ENCODE measurements at regions not wholly inside any gene's neighbourhood (a gene's known extent, or its start where the extent isn't known, plus 50 kb on each side); places are given as distances from the start of the nearest gene placed in this dataset.

- H3K36me3 Mint-ChIP-seq (ENCODE audit: low read depth): no peaks in the 10 kb centered on the region
- no peak overlapping the region for H3K27ac Mint-ChIP-seq
- H3K27me3 Mint-ChIP-seq (ENCODE audit: low read depth): no peaks in the 10 kb centered on the region
- DNase-seq (ENCODE audit: low spot score): no peak
- H3K4me3 Mint-ChIP-seq (ENCODE audit: low read depth): no peak overlapping the region
- no peaks in the 10 kb centered on the region for H3K4me1 Mint-ChIP-seq (ENCODE audit: low read depth)
- no peaks in the 10 kb centered on the region for H3K9me3 Mint-ChIP-seq
- intact Hi-C loops (cut with micrococcal nuclease): no loop called here
Measured at GRCh38 chr18:67621049-67621713, 104.7 kb upstream of the DSEL start.

GRCh38 chr18:67618061-67618460 lies 101.5 kb upstream of the DSEL start:
- no peaks in the 10 kb centered on the region for H3K36me3 Mint-ChIP-seq (ENCODE audit: low read depth)

GRCh38 chr18:67615876-67616275 lies 99.4 kb upstream of the DSEL start:
- H3K27ac Mint-ChIP-seq: no peak overlapping the region
- H3K27me3 Mint-ChIP-seq (ENCODE audit: low read depth): no peaks in the 10 kb centered on the region
- H3K36me3 Mint-ChIP-seq (ENCODE audit: low read depth): no peaks in the 10 kb centered on the region
- no peaks in the 10 kb centered on the region for H3K4me1 Mint-ChIP-seq (ENCODE audit: low read depth)
- no peaks in the 10 kb centered on the region for H3K9me3 Mint-ChIP-seq
- intact Hi-C loops (cut with micrococcal nuclease): no loop called here
- no peak for DNase-seq (ENCODE audit: low spot score)
- H3K4me3 Mint-ChIP-seq (ENCODE audit: low read depth): no peak overlapping the region

More at GRCh38 chr18:67618061-67618460, 101.5 kb upstream of the DSEL start:
- intact Hi-C loops (cut with micrococcal nuclease): no loop called here
- H3K4me3 Mint-ChIP-seq (ENCODE audit: low read depth): no peak overlapping the region
- no peak for DNase-seq (ENCODE audit: low spot score)
- H3K27me3 Mint-ChIP-seq (ENCODE audit: low read depth): no peaks in the 10 kb centered on the region
- H3K9me3 Mint-ChIP-seq: no peaks in the 10 kb centered on the region
- H3K4me1 Mint-ChIP-seq (ENCODE audit: low read depth): no peaks in the 10 kb centered on the region
- no peak overlapping the region for H3K27ac Mint-ChIP-seq

- Mint-ChIP-seq H3K36me3 (ENCODE audit: low read depth) (no peaks in the 10 kb centered on the region), H3K4me1 (ENCODE audit: low read depth) (no peaks in the 10 kb centered on the region), H3K27ac (no peak overlapping the region), H3K27me3 (ENCODE audit: low read depth) (no peaks in the 10 kb centered on the region), H3K9me3 (no peaks in the 10 kb centered on the region), H3K4me3 (ENCODE audit: low read depth) (no peak overlapping the region)
- no peak for DNase-seq (ENCODE audit: low spot score)
- intact Hi-C loops (cut with micrococcal nuclease): no loop called here
Measured at GRCh38 chr18:67613731-67614130, 97.2 kb upstream of the DSEL start.

- H3K36me3 Mint-ChIP-seq (ENCODE audit: low read depth): no peaks in the 10 kb centered on the region
Measured at GRCh38 chr18:67612281-67612680, 95.8 kb upstream of the DSEL start.

GRCh38 chr18:67608615-67609273 lies 92.2 kb upstream of the DSEL start:
- Mint-ChIP-seq H3K9me3 (no peaks in the 10 kb centered on the region), H3K36me3 (ENCODE audit: low read depth) (no peaks in the 10 kb centered on the region), H3K4me3 (ENCODE audit: low read depth) (no peak overlapping the region), H3K27ac (no peak overlapping the region), H3K4me1 (ENCODE audit: low read depth) (no peaks in the 10 kb centered on the region), H3K27me3 (ENCODE audit: low read depth) (no peaks in the 10 kb centered on the region)
- intact Hi-C loops (cut with micrococcal nuclease): no loop called here
- DNase-seq (ENCODE audit: low spot score): no peak

More at GRCh38 chr18:67612281-67612680, 95.8 kb upstream of the DSEL start:
- H3K27ac Mint-ChIP-seq: no peak overlapping the region
- no peaks in the 10 kb centered on the region for H3K9me3 Mint-ChIP-seq
- no peaks in the 10 kb centered on the region for H3K4me1 Mint-ChIP-seq (ENCODE audit: low read depth)
- no peaks in the 10 kb centered on the region for H3K27me3 Mint-ChIP-seq (ENCODE audit: low read depth)
- no peak for DNase-seq (ENCODE audit: low spot score)
- no peak overlapping the region for H3K4me3 Mint-ChIP-seq (ENCODE audit: low read depth)
- intact Hi-C loops (cut with micrococcal nuclease): no loop called here

- Mint-ChIP-seq H3K27ac (no peak overlapping the region), H3K4me3 (ENCODE audit: low read depth) (no peak overlapping the region), H3K4me1 (ENCODE audit: low read depth) (no peaks in the 10 kb centered on the region), H3K36me3 (ENCODE audit: low read depth) (no peaks in the 10 kb centered on the region), H3K9me3 (no peaks in the 10 kb centered on the region), H3K27me3 (ENCODE audit: low read depth) (no peaks in the 10 kb centered on the region)
- intact Hi-C loops (cut with micrococcal nuclease): no loop called here
- DNase-seq (ENCODE audit: low spot score): no peak
Measured at GRCh38 chr18:67608191-67608590, 91.7 kb upstream of the DSEL start.

- Mint-ChIP-seq H3K27ac (no peak overlapping the region), H3K4me3 (ENCODE audit: low read depth) (no peak overlapping the region), H3K36me3 (ENCODE audit: low read depth) (no peaks in the 10 kb centered on the region), H3K27me3 (ENCODE audit: low read depth) (no peaks in the 10 kb centered on the region), H3K9me3 (no peaks in the 10 kb centered on the region), H3K4me1 (ENCODE audit: low read depth) (no peaks in the 10 kb centered on the region)
- DNase-seq (ENCODE audit: low spot score): no peak
- intact Hi-C loops (cut with micrococcal nuclease): no loop called here
Measured at GRCh38 chr18:67600181-67601180, 84.0 kb upstream of the DSEL start.

- no peaks in the 10 kb centered on the region for H3K36me3 Mint-ChIP-seq (ENCODE audit: low read depth)
- no peak for DNase-seq (ENCODE audit: low spot score)
- intact Hi-C loops (cut with micrococcal nuclease): no loop called here
- H3K4me1 Mint-ChIP-seq (ENCODE audit: low read depth): no peaks in the 10 kb centered on the region
- H3K27me3 Mint-ChIP-seq (ENCODE audit: low read depth): no peaks in the 10 kb centered on the region
- H3K4me3 Mint-ChIP-seq (ENCODE audit: low read depth): no peak overlapping the region
- no peak overlapping the region for H3K27ac Mint-ChIP-seq
- no peaks in the 10 kb centered on the region for H3K9me3 Mint-ChIP-seq
Measured at GRCh38 chr18:67599277-67599676, 82.8 kb upstream of the DSEL start.

- intact Hi-C loops (cut with micrococcal nuclease): no loop called here
- H3K9me3 Mint-ChIP-seq: no peaks in the 10 kb centered on the region
- no peaks in the 10 kb centered on the region for H3K36me3 Mint-ChIP-seq (ENCODE audit: low read depth)
- H3K27ac Mint-ChIP-seq: no peak overlapping the region
- DNase-seq (ENCODE audit: low spot score): no peak
- no peaks in the 10 kb centered on the region for H3K4me1 Mint-ChIP-seq (ENCODE audit: low read depth)
- no peaks in the 10 kb centered on the region for H3K27me3 Mint-ChIP-seq (ENCODE audit: low read depth)
- H3K4me3 Mint-ChIP-seq (ENCODE audit: low read depth): no peak overlapping the region
Measured at GRCh38 chr18:67597759-67598158, 81.2 kb upstream of the DSEL start.

- no peak overlapping the region for H3K27ac Mint-ChIP-seq
- no peaks in the 10 kb centered on the region for H3K36me3 Mint-ChIP-seq (ENCODE audit: low read depth)
- intact Hi-C loops (cut with micrococcal nuclease): no loop called here
- H3K27me3 Mint-ChIP-seq (ENCODE audit: low read depth): no peaks in the 10 kb centered on the region
- H3K9me3 Mint-ChIP-seq: no peaks in the 10 kb centered on the region
- H3K4me3 Mint-ChIP-seq (ENCODE audit: low read depth): no peak overlapping the region
- no peaks in the 10 kb centered on the region for H3K4me1 Mint-ChIP-seq (ENCODE audit: low read depth)
- DNase-seq (ENCODE audit: low spot score): no peak
Measured at GRCh38 chr18:67596003-67596402, 79.5 kb upstream of the DSEL start.

- H3K36me3 Mint-ChIP-seq (ENCODE audit: low read depth): no peaks in the 10 kb centered on the region
- no peaks in the 10 kb centered on the region for H3K9me3 Mint-ChIP-seq
- H3K27me3 Mint-ChIP-seq (ENCODE audit: low read depth): no peaks in the 10 kb centered on the region
- no peak overlapping the region for H3K27ac Mint-ChIP-seq
- H3K4me1 Mint-ChIP-seq (ENCODE audit: low read depth): no peaks in the 10 kb centered on the region
- no peak for DNase-seq (ENCODE audit: low spot score)
- no peak overlapping the region for H3K4me3 Mint-ChIP-seq (ENCODE audit: low read depth)
- intact Hi-C loops (cut with micrococcal nuclease): no loop called here
Measured at GRCh38 chr18:67590571-67591141, 74.1 kb upstream of the DSEL start.

Data from activated T-helper 2 cell treated with anti-CD3 and anti-CD28 coated beads, Interferon-gamma antibody, Interleukin-2, Interleukin-4, amounts not matched to agents 10 μg/mL and 5 μg/mL and 100 μg/mL, durations not matched to agents 14 hours and 24 hours and 36 hours (primary cell).